ENCODE measurements at regions not wholly inside any gene's neighbourhood (a gene's known extent, or its start where the extent isn't known, plus 50 kb on each side); places are given as distances from the start of the nearest gene placed in this dataset.
"Not testable (repeated sequence)": the region's sequence is repeated elsewhere in the genome, so short reads cannot be mapped to it uniquely, and the experiment has no call there.

GRCh38 chr13:88718781-88719180, 1047.6 kb downstream of the SLITRK5 start:
- DNase-seq (ENCODE audit: low read depth), result no peak

GRCh38 chr13:88726075-88726474, 1054.9 kb downstream of the SLITRK5 start:
- DNase-seq (ENCODE audit: low read depth), result no peak

GRCh38 chr13:88727236-88727635, 1056.1 kb downstream of the SLITRK5 start:
- DNase-seq (ENCODE audit: low read depth), result not testable (repeated sequence)

DNA sequence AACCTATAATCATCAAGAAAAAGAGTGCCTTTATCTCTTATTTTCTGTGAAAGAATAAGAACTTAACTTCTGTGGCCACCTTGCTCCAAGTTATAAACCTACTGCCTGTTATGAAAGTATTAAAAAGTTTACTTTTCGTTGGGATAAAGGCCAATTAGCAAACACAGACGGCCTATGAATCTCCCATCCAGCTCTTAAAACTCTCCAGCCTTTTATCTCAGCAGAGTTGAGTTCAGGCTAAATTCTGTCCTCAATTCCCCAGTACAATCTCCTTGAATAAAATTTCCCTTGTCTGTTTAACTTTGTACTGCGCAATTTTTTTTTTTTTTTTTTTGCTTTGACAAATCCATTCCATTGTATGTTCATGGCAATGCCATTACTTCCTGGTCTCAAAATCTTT, 1058.4 kb downstream of the SLITRK5 start:
- no peak for DNase-seq (ENCODE audit: low read depth)

DNA sequence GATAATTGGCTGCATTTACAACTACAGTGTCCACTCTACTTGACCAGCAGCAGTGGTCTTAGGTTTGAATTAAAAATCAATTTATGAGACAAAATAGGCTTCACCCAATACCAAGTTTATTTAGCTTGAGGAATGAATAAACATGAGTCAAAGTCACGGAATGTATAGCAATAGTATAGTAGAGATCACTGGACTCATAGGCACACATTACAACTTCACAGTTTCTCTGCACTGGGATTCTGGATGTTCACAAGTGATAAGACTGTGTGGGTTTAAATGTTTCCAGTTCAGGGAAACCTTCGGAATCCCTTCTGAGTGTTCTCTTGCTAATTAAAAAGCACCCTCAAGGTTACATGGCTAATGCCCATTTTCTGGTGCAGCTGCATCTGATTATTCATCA, 1064.9 kb downstream of the SLITRK5 start:
- DNase-seq (ENCODE audit: low read depth), result no peak

DNA sequence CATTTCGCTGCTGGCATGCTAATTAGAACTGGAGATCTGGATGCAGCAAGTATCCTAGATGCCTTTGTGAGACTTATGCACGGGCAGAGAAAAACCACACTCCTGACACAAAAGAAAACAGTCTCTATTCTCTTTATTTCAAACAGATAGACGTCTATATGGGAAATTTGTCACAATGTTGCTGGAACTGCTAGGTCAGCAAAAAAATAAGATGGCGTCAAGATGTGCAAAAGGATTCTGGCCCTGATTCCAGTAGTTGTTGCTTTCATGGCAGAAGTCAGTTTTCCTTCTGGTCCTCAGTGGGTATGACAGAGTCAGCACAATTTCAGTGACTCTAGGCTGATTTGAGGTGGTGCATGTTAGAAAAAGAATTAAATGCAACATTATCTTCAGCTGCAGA, 1068.0 kb downstream of the SLITRK5 start:
- no peak for DNase-seq (ENCODE audit: low read depth)

DNA sequence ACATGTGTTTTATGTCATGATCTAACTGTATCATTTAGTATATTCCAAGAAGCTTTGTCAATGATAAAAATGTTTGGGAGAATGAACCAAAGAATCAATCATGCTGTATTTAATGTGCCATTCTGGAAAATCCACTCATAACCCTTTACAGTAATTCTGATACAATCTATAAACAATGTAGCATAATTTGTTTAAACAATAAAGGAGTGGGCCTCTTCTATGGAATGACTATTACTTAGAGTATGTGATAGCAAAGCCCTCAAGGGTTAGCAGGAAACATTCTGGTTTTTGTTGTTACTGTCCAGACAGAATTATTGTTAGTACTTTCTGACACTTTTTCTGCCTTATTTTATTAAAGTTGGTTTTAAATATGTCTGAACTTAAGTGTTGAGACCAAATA, 1073.1 kb downstream of the SLITRK5 start:
- no peak for DNase-seq (ENCODE audit: low read depth)

- no peak for DNase-seq (ENCODE audit: low read depth)
Observed at GRCh38 chr13:88745011-88745410, 1073.8 kb downstream of the SLITRK5 start.

- DNase-seq (ENCODE audit: low read depth), result no peak
Observed at GRCh38 chr13:88752041-88752440, 1080.9 kb downstream of the SLITRK5 start.

DNA sequence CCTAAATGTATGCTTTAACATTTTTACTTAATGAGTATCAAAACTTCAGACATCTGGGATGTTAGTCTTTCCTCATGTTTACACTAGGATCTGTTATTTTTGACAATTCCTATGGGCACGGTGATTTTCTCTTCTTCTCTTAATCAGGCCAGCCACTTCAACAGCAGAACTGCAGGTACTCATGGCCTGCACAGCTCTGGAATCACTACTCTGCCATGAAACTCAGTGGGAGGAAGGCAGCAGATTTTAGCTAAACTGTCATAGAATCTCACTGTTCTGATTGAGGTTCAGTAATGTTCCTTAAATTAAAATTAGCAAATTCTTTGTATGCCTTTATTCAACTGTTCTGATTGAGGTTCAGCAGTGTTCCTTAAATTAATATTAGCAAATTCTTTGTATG, 1083.0 kb downstream of the SLITRK5 start:
- DNase-seq (ENCODE audit: low read depth), result no peak

DNA sequence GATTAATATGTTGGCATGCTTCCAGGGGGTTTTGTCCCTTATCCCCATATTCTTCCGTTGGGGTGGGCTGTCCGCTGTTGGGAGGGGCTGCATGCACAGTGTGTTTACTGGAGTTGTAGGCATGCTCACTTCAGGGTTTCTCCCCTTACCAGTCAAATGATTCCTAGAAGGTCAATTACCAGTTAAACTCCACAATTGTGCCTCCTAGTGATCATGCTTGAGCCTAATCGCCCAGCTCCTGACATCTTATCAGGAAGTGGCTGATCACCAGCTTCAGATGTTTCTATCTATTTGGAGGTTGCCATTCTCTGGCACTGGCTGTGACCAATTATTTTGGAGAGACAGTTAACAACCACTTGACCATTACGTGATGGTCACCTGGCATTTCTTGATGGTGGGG, 1090.0 kb downstream of the SLITRK5 start:
- no peak for DNase-seq (ENCODE audit: low read depth)

DNA sequence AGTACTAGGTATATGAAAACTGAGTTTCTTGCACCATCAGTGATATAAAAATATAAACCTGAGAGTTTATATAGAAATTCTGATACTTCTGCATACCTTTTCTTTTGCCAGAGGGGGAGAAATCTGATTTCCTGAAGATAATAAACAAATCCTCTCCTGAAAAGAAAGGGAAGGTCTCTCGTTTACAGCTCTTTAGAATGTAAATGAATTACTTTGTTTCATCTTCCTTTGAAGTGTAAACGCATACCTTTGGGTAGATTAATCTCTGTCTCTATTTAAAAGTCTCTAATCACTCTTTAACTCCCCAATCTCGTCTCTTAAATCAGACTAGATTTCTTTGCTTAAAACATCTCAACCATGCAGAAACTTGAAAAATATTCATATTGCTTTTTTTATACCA, 1092.9 kb downstream of the SLITRK5 start:
- DNase-seq (ENCODE audit: low read depth), result no peak

DNA sequence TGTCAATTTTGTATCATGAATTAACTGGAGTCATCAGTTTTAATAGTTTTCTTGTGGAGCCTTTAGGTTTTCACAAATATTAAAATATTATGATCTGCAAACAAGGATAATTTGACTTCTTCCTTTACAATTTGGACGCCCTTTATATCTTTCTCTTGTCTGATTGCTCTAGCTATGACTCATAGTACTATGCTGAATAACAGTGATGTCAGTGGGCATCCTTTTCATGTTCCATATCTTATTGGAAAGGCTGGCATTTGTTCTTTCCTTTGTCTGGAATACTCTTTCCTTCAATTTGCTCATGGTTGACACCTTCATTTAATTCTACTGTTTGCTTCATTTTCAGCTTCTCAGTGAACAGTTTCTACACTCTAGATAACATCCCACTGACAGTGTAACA, 1129.3 kb downstream of the SLITRK5 start:
- DNase-seq (ENCODE audit: low read depth), result no peak

GRCh38 chr13:88801361-88801760, 1130.2 kb downstream of the SLITRK5 start:
- DNase-seq (ENCODE audit: low read depth), result no peak

DNA sequence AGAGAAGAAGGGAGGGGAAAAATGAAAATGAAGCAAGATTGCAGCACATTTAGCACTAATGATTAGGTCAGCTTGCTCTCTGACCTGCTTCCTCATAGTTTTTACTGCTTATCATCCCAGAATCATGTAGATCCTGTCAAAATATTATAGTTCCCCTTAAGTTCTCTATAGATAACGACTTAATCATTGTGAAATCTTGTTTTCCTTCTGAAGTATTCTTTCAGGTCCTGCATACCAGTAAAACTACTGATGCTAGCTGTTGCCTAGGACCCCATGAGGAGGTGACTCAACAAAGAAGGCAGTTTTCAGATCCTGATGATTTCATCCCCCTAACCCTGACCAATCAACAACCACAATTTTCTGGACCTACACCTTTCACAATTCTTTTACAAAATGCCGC, 1131.7 kb downstream of the SLITRK5 start:
- no peak for DNase-seq (ENCODE audit: low read depth)

DNA sequence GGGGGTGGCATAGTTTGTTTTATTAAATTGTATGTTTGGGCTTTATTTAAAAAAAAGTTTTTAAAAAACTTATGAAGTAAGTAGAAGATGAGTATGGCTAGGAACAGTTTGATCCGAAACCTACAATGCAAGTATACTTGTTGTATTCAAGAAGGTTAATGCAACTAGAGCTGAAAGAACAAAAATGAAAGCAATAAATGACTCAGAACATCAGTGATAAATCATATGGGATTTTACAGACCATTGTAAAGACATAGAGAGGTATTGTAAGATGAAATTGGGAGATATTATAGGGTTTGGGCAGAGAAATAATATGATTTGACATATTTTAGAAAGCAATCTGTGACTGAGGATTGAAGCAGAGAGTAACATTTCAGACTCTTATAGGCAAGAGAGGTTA, 1135.3 kb downstream of the SLITRK5 start:
- no peak for DNase-seq (ENCODE audit: low read depth)

DNA sequence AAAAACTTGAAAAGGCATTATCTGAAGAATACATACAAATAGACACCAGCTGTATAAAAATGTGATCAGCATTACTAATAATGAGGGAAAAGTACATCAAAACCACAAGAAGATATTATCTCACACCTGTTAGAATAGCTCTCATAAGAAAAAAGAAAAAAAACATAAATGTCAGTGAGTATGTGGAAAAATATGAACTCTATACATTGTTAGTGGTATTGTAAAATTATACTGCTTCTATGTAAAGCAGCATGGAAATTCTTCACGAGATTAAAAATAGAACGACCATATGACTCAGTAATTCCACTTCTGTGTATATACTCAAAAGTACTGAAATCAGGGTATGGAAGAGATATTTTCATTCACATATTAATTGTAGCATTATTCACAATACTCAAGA, 1146.4 kb downstream of the SLITRK5 start:
- no peak for DNase-seq (ENCODE audit: low read depth)

- no peak for DNase-seq (ENCODE audit: low read depth)
Observed at GRCh38 chr13:88823114-88823513, 1151.9 kb downstream of the SLITRK5 start.

DNA sequence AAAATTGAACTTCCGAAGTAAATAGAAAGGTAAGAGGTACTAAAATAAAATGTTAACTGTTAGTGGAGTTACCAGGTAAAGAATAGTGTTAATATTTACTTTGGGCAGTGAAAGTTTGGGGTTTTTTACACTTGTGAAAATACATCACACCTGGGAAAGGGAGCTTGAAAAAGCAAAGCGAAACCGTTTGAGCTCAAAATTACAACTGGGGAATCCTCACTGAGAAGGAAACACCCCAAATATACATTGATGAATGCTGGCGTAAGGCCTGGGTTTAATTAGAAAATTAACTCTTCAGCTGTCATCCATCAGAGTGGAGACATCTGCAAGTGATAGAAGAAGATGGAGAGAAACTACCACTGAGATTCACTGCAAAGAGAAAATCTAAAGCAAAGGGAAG, 1153.0 kb downstream of the SLITRK5 start:
- no peak for DNase-seq (ENCODE audit: low read depth)

- DNase-seq (ENCODE audit: low read depth), result no peak
Observed at GRCh38 chr13:88840085-88840484, 1168.9 kb downstream of the SLITRK5 start.

- DNase-seq (ENCODE audit: low read depth), result not testable (repeated sequence)
Observed at GRCh38 chr13:88852293-88852692, 1181.1 kb downstream of the SLITRK5 start.

GRCh38 chr13:88857256-88857655, 1186.1 kb downstream of the SLITRK5 start:
- DNase-seq (ENCODE audit: low read depth), result no peak

GRCh38 chr13:88862095-88862620, 1191.0 kb downstream of the SLITRK5 start:
- no peak for DNase-seq (ENCODE audit: low read depth)

DNA sequence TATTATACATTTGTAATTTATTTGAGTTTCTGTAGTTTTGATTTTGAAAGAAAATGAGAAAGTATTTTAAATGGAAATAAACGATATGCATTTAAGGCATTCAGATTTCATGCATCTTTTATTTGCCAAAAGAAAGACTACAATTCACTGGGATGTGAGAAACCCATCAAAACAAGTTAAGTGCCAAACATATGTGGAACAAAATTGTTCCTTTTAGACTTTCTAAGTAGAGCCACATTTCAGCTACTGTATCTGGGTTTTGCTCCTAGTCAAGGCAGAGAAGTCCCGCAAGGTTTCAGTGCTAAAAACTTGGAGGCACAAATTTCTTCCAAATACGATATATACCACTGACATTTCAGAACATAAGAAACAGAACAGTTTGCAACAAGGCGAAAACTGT, 1191.9 kb downstream of the SLITRK5 start:
- DNase-seq (ENCODE audit: low read depth), result no peak

DNA sequence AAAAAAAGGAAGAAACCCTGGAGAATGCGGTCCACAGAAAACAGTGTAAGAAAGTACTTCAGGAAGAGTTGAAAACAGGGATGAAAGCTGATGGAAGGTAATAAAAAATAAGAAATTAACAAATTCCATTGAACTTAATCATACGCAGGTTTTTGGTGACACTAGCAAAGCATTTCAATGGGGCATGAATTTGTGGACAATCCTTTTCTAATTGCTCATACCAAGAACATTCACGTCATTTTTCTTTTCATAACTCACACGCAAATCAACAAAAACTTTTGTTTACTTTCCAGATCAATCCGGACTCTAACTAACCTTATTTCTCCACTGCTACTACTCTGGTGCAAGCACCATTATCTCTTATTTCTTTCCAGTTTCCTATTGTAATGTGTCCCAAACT, 1195.0 kb downstream of the SLITRK5 start:
- no peak for DNase-seq (ENCODE audit: low read depth)

Data from GM04503 (cell line).